ENCODE measurements at regions not wholly inside any gene's neighbourhood (a gene's known extent, or its start where the extent isn't known, plus 50 kb on each side); places are given as distances from the start of the nearest gene placed in this dataset.

- no peak for TF ChIP-seq ZNF580 (tag by site-specific recombination; IDR thresholded peaks at IDR 0.05)
Measured at GRCh38 chr1:114334297-114334696, 176.7 kb downstream of the TRIM33 start (continued).

GRCh38 chr1:114333690-114334089 is 177.3 kb downstream of the TRIM33 start:
- Histone ChIP-seq H3K27ac (ENCODE audit: extremely low read depth, low read depth, low read length) (no peak overlapping the region), H3K36me3 (ENCODE audit: control insufficient read depth in 2 of 2, insufficient read depth in 1 of 2, low read length in 2 of 2) (no peaks in the 10 kb centered on the region), H3K4me1 (ENCODE audit: control insufficient read depth, insufficient read depth, low read length) (no peaks in the 10 kb centered on the region), H3K9me3 (ENCODE audit: control insufficient read depth, insufficient read depth, low read depth, low read length) (no peaks in the 10 kb centered on the region), H3K4me3 (ENCODE audit: low read depth, low read length) (no peak overlapping the region)
- ChIA-PET POLR2A (no interaction called here), CTCF (no interaction called here)
- TF ChIP-seq ZNF623 (tag by site-specific recombination; IDR thresholded peaks at IDR 0.05) (no peak), ZBTB20 (tag by site-specific recombination; IDR thresholded peaks at IDR 0.05) (no peak)

- H3K4me1 ChIP-seq (ENCODE audit: control insufficient read depth, insufficient read depth, low read length): no peaks in the 10 kb centered on the region
- no peak overlapping the region for H3K4me3 ChIP-seq (ENCODE audit: low read depth, low read length)
- no peak overlapping the region for H3K27ac ChIP-seq (ENCODE audit: extremely low read depth, low read depth, low read length)
- ChIA-PET CTCF (interaction anchor here (1.9 kb wide), 1 partner anchor 15 kb away, joined by 6 read pairs; no protein-coding TSS in a partner anchor), POLR2A (no interaction called here)
- no peak for TF ChIP-seq ZNF10 (tag by site-specific recombination; IDR thresholded peaks at IDR 0.05)
- no peak for TF ChIP-seq ZNF629 (tag by site-specific recombination; IDR thresholded peaks at IDR 0.05)
- TF ChIP-seq GLIS2 (tag by site-specific recombination; IDR thresholded peaks at IDR 0.05): no peak
- TF ChIP-seq ZNF658 (tag by site-specific recombination; IDR thresholded peaks at IDR 0.05): no peak
- TF ChIP-seq YY2 (tag by site-specific recombination; IDR thresholded peaks at IDR 0.05): no peak
- TF ChIP-seq ZNF488 (tag by site-specific recombination; IDR thresholded peaks at IDR 0.05): no peak
- TF ChIP-seq ZNF792 (tag by site-specific recombination; IDR thresholded peaks at IDR 0.05): no peak
- no peak for TF ChIP-seq ZNF548 (tag by site-specific recombination; IDR thresholded peaks at IDR 0.05)
- TF ChIP-seq AEBP2 (tag by site-specific recombination; IDR thresholded peaks at IDR 0.05; ENCODE audit: borderline replicate concordance): no peak
- no peak for TF ChIP-seq ZSCAN5A (tag by site-specific recombination; IDR thresholded peaks at IDR 0.05)
- no peak for TF ChIP-seq ZNF558 (tag by site-specific recombination; IDR thresholded peaks at IDR 0.05)
- no peak for TF ChIP-seq HIC1 (tag by site-specific recombination; IDR thresholded peaks at IDR 0.05)
- no peak for TF ChIP-seq ZNF121 (tag by site-specific recombination; IDR thresholded peaks at IDR 0.05)
- no peak for TF ChIP-seq BCL11B (tag by site-specific recombination; IDR thresholded peaks at IDR 0.05; ENCODE audit: low read depth)
- no peak for TF ChIP-seq ZNF157 (tag by site-specific recombination; IDR thresholded peaks at IDR 0.05)
- no peak for TF ChIP-seq ZNF660 (tag by site-specific recombination; IDR thresholded peaks at IDR 0.05)
- no peaks in the 10 kb centered on the region for H3K9me3 ChIP-seq (ENCODE audit: control insufficient read depth, insufficient read depth, low read depth, low read length)
- no peaks in the 10 kb centered on the region for H3K36me3 ChIP-seq (ENCODE audit: control insufficient read depth in 2 of 2, insufficient read depth in 1 of 2, low read length in 2 of 2)
Measured at GRCh38 chr1:114331936-114332335, 178.3 kb upstream of the SYT6 start.

Data from HEK293 (cell line).